ENCODE measurements at regions not wholly inside any gene's neighbourhood (a gene's known extent, or its start where the extent isn't known, plus 50 kb on each side); places are given as distances from the start of the nearest gene placed in this dataset.

DNA sequence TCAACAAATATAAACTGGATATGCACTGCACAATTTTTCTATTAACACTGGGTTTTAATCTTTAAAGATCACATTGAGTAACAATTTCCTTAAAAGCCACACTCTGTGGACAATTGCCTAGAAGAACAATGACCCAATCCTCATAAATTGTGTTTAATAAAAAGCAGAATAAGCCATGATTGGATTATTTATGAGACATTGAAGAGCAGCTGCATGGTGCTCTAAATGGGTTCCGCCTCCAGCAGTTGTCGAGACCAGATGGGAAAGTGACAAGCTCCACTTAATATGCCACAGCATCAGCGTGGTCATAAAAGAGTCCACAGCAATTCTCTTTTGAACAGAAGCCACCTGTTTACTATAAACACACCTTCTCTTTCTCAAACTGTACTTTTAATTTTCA, 635.2 kb upstream of the FRG1 start (continued):
- no peak for TF ChIP-seq SALL2 (tag by site-specific recombination; IDR thresholded peaks at IDR 0.05; ENCODE audit: borderline replicate concordance)
- no peak for TF ChIP-seq ZNF501 (tag by site-specific recombination; IDR thresholded peaks at IDR 0.05)

DNA sequence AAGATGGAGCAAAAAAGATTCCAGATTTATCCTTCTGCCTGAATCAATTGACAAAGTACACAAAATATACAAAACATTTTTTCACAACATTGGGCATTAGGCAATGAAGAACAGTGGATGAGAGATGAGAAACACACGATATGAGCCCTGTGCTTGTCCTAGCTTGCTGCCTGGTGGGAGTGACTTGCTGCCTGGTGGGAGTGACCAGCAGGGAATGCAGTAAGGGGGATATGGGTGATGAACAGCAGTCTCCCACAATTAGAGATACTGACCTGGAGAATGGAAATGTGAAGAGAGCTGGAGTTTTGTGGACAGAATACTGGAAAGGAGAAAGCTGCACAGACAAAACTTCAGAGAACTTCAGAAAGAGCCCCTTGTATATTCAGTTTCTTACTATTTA, 629.4 kb upstream of the FRG1 start:
- CTCF ChIA-PET = interaction anchor here (0.7 kb wide), 1 partner anchor 35 kb away, joined by 3 read pairs; no protein-coding TSS in a partner anchor
- no peak overlapping the region for H3K27ac ChIP-seq (ENCODE audit: extremely low read depth, low read depth, low read length)
- no peaks in the 10 kb centered on the region for H3K36me3 ChIP-seq (ENCODE audit: control insufficient read depth in 2 of 2, insufficient read depth in 1 of 2, low read length in 2 of 2)
- H3K4me3 ChIP-seq (ENCODE audit: low read depth, low read length) = no peak overlapping the region
- H3K4me1 ChIP-seq (ENCODE audit: control insufficient read depth, insufficient read depth, low read length) = no peaks in the 10 kb centered on the region
- no peak for TF ChIP-seq ZNF37A (tag by site-specific recombination; IDR thresholded peaks at IDR 0.05)
- TF ChIP-seq ZNF529 (tag by site-specific recombination; IDR thresholded peaks at IDR 0.05; ENCODE audit: insufficient replicate concordance) = no peak
- no peak for TF ChIP-seq ZBTB6 (tag by site-specific recombination; IDR thresholded peaks at IDR 0.05)
- no peak for TF ChIP-seq GLIS2 (tag by site-specific recombination; IDR thresholded peaks at IDR 0.05)
- TF ChIP-seq, protein P1, sequence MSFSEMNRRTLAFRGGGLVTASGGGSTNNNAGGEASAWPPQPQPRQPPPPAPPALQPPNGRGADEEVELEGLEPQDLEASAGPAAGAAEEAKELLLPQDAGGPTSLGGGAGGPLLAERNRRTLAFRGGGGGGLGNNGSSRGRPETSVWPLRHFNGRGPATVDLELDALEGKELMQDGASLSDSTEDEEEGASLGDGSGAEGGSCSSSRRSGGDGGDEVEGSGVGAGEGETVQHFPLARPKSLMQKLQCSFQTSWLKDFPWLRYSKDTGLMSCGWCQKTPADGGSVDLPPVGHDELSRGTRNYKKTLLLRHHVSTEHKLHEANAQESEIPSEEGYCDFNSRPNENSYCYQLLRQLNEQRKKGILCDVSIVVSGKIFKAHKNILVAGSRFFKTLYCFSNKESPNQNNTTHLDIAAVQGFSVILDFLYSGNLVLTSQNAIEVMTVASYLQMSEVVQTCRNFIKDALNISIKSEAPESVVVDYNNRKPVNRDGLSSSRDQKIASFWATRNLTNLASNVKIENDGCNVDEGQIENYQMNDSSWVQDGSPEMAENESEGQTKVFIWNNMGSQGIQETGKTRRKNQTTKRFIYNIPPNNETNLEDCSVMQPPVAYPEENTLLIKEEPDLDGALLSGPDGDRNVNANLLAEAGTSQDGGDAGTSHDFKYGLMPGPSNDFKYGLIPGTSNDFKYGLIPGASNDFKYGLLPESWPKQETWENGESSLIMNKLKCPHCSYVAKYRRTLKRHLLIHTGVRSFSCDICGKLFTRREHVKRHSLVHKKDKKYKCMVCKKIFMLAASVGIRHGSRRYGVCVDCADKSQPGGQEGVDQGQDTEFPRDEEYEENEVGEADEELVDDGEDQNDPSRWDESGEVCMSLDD (tag by site-specific recombination; IDR thresholded peaks at IDR 0.05) = no peak
- TF ChIP-seq ZNF777 (tag by site-specific recombination; IDR thresholded peaks at IDR 0.05; ENCODE audit: borderline replicate concordance) = no peak
- no peak for TF ChIP-seq ZNF558 (tag by site-specific recombination; IDR thresholded peaks at IDR 0.05)
- no peak for TF ChIP-seq ZNF701 (tag by site-specific recombination; IDR thresholded peaks at IDR 0.05)
- no peak for TF ChIP-seq SETDB1 (IDR thresholded peaks at IDR 0.05; ENCODE audit: insufficient read length, low read length)
- no peak for TF ChIP-seq KLF7 (tag by site-specific recombination; IDR thresholded peaks at IDR 0.05; ENCODE audit: borderline replicate concordance)
- TF ChIP-seq HOXC10 (CRISPR knock-in tag; IDR thresholded peaks at IDR 0.05) = no peak
- no peak for TF ChIP-seq ZNF221 (tag by site-specific recombination; IDR thresholded peaks at IDR 0.05; ENCODE audit: borderline replicate concordance)
- TF ChIP-seq ZNF785 (tag by site-specific recombination; IDR thresholded peaks at IDR 0.05) = no peak
- no peak for TF ChIP-seq ZSCAN18 (tag by site-specific recombination; IDR thresholded peaks at IDR 0.05)
- no peak for TF ChIP-seq ZNF677 (tag by site-specific recombination; IDR thresholded peaks at IDR 0.05)
- no peak for TF ChIP-seq ZNF19 (tag by site-specific recombination; IDR thresholded peaks at IDR 0.05; ENCODE audit: low read depth)
- TF ChIP-seq MEIS1 (CRISPR knock-in tag; IDR thresholded peaks at IDR 0.05; ENCODE audit: borderline replicate concordance) = no peak
- TF ChIP-seq ZNF510 (tag by site-specific recombination; IDR thresholded peaks at IDR 0.05; ENCODE audit: insufficient replicate concordance) = no peak
- TF ChIP-seq GLI2 (tag by site-specific recombination; IDR thresholded peaks at IDR 0.05; ENCODE audit: borderline replicate concordance, low read depth) = no peak
- no peak for TF ChIP-seq ZNF747 (tag by site-specific recombination; IDR thresholded peaks at IDR 0.05)
- POLR2A ChIA-PET = no interaction called here
- H3K9me3 ChIP-seq (ENCODE audit: control insufficient read depth, insufficient read depth, low read depth, low read length) = no peaks in the 10 kb centered on the region
